DMS153 treated with DMSO at 0.1 percent for 48 hours (cell line): ENCODE measurements at regions not wholly inside any gene's neighbourhood (a gene's known extent, or its start where the extent isn't known, plus 50 kb on each side); places are given as distances from the start of the nearest gene placed in this dataset.

Experiments used
- DNase-seq: peaks from one replicate; lab custom pipeline; 2025; ENCODE audit not compliant: unreplicated experiment; lab: John Stamatoyannopoulos, UW

- DNase-seq: no peak
These were observed 220.6 kb upstream of the EDIL3 start for GRCh38 chr5:84605241-84605640.

GRCh38 chr5:84603568-84604185, 219.0 kb upstream of the EDIL3 start:
- no peak for DNase-seq

GRCh38 chr5:84602371-84602771, 217.7 kb upstream of the EDIL3 start:
- no peak for DNase-seq

GRCh38 chr5:84599964-84600363, 215.3 kb upstream of the EDIL3 start:
- no peak for DNase-seq

- no peak for DNase-seq
These were observed 213.2 kb upstream of the EDIL3 start for GRCh38 chr5:84597904-84598303.

- no peak for DNase-seq
These were observed 205.9 kb upstream of the EDIL3 start for GRCh38 chr5:84590629-84591028.

- no peak for DNase-seq
These were observed 205.2 kb upstream of the EDIL3 start for GRCh38 chr5:84589926-84590325.

- DNase-seq: no peak
These were observed 200.5 kb upstream of the EDIL3 start for GRCh38 chr5:84585218-84585617.

GRCh38 chr5:84578226-84578625, 193.5 kb upstream of the EDIL3 start:
- no peak for DNase-seq

- DNase-seq: no peak
These were observed 188.5 kb upstream of the EDIL3 start for GRCh38 chr5:84573017-84573712.

- DNase-seq: no peak
These were observed 184.6 kb upstream of the EDIL3 start for GRCh38 chr5:84569307-84569706.

GRCh38 chr5:84568171-84568570, 183.5 kb upstream of the EDIL3 start:
- DNase-seq: no peak

- no peak for DNase-seq
These were observed 181.2 kb upstream of the EDIL3 start for GRCh38 chr5:84565866-84566265.

- DNase-seq: peak; percentile 19
These were observed 179.8 kb upstream of the EDIL3 start for GRCh38 chr5:84564321-84565075.

- no peak for DNase-seq
These were observed 165.5 kb upstream of the EDIL3 start for GRCh38 chr5:84550222-84550621.

- no peak for DNase-seq
These were observed 164.4 kb upstream of the EDIL3 start for GRCh38 chr5:84549054-84549453.

GRCh38 chr5:84546686-84547085, 162.0 kb upstream of the EDIL3 start:
- DNase-seq: no peak

GRCh38 chr5:84536797-84537196, 152.1 kb upstream of the EDIL3 start:
- DNase-seq: no peak

GRCh38 chr5:84535281-84535680, 150.6 kb upstream of the EDIL3 start:
- DNase-seq: no peak

- no peak for DNase-seq
These were observed 139.8 kb upstream of the EDIL3 start for GRCh38 chr5:84524491-84524890.

- DNase-seq: no peak
These were observed 134.2 kb upstream of the EDIL3 start for GRCh38 chr5:84518862-84519261.

- DNase-seq: no peak
These were observed 133.7 kb upstream of the EDIL3 start for GRCh38 chr5:84518370-84518769.
